ENCODE measurements at regions not wholly inside any gene's neighbourhood (a gene's known extent, or its start where the extent isn't known, plus 50 kb on each side); places are given as distances from the start of the nearest gene placed in this dataset.

- DNase-seq (ENCODE audit: extremely low read depth in 1 of 4, low spot score in 3 of 4) (no peak), FAIRE-seq (no peak), ATAC-seq (no peak)
- H3K9me3 ChIP-seq (replicated peaks; ENCODE audit: control insufficient read depth, insufficient read depth, low read depth, low read length) = 0 out of 2 replicates have a peak, but pooled peaks cover 3% of the 10 kb centered on the region
- WGBS (ENCODE audit: insufficient coverage, low coverage, missing lambda C conversion rate) = 0% methylated on average over 3 of the region's 3 CpGs
- no TSS peak for BruUV-seq (replicated peaks)
- H3K9me1 ChIP-seq (ENCODE audit: control insufficient read depth, insufficient read depth, low read length) = no peaks in the 10 kb centered on the region
- no peak overlapping the region for H3K9ac ChIP-seq (ENCODE audit: insufficient read depth in 1 of 2, low read depth in 2 of 2, low read length in 2 of 2)
- ChIA-PET CTCF (ENCODE audit: low intra/inter-chr PET ratio) (no interaction called here), POLR2A (no interaction called here)
- no peaks in the 10 kb centered on the region for H3K36me3 ChIP-seq (ENCODE audit: control insufficient read depth, insufficient read depth, low read length)
- no peaks in the 10 kb centered on the region for H3K79me2 ChIP-seq (ENCODE audit: control insufficient read depth, insufficient read depth, low read length)
- no peaks in the 10 kb centered on the region for H3K27me3 ChIP-seq (ENCODE audit: control insufficient read depth in 2 of 2, insufficient read depth in 2 of 2, low read length in 2 of 2)
- H4K20me1 ChIP-seq (replicated peaks; ENCODE audit: control insufficient read depth, insufficient read depth, low read length) = no peaks in the 10 kb centered on the region
- no peak overlapping the region for H3K4me3 ChIP-seq
- in situ Hi-C loops (cut with MboI) = no loop called here
- TF ChIP-seq TSC22D4 (tag; IDR thresholded peaks at IDR 0.05) (no peak), PHF20 (IDR thresholded peaks at IDR 0.05; ENCODE audit: partially characterized antibody) (no peak), DLX4 (CRISPR knock-in tag; IDR thresholded peaks at IDR 0.05) (no peak), ZNF668 (CRISPR knock-in tag; IDR thresholded peaks at IDR 0.05) (no peak), SMARCC2 (IDR thresholded peaks at IDR 0.05; ENCODE audit: low read depth) (no peak), ZNF699 (CRISPR knock-in tag; IDR thresholded peaks at IDR 0.05; ENCODE audit: insufficient replicate concordance) (no peak), TAF7 (tag; IDR thresholded peaks at IDR 0.05) (no peak), SAP30 (IDR thresholded peaks at IDR 0.05; ENCODE audit: borderline replicate concordance, insufficient read depth, low read depth, low read length, poor library complexity, severe bottlenecking) (no peak), ZNF175 (CRISPR knock-in tag; IDR thresholded peaks at IDR 0.05; ENCODE audit: low read depth) (no peak), HDGF (IDR thresholded peaks at IDR 0.05) (no peak)
- TF ChIP-seq, protein P1, sequence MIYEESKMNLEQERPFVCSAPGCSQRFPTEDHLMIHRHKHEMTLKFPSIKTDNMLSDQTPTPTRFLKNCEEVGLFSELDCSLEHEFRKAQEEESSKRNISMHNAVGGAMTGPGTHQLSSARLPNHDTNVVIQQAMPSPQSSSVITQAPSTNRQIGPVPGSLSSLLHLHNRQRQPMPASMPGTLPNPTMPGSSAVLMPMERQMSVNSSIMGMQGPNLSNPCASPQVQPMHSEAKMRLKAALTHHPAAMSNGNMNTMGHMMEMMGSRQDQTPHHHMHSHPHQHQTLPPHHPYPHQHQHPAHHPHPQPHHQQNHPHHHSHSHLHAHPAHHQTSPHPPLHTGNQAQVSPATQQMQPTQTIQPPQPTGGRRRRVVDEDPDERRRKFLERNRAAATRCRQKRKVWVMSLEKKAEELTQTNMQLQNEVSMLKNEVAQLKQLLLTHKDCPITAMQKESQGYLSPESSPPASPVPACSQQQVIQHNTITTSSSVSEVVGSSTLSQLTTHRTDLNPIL (CRISPR knock-in tag; IDR thresholded peaks at IDR 0.05) = no peak
- TF ChIP-seq, protein P2, sequence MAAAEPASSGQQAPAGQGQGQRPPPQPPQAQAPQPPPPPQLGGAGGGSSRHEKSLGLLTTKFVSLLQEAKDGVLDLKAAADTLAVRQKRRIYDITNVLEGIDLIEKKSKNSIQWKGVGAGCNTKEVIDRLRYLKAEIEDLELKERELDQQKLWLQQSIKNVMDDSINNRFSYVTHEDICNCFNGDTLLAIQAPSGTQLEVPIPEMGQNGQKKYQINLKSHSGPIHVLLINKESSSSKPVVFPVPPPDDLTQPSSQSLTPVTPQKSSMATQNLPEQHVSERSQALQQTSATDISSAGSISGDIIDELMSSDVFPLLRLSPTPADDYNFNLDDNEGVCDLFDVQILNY (CRISPR knock-in tag; IDR thresholded peaks at IDR 0.05) = no peak
- H2AFZ ChIP-seq (ENCODE audit: low read depth, low read length) = no peak overlapping the region
- no peaks in the 10 kb centered on the region for H3K4me1 ChIP-seq (replicated peaks in 1 of 2; ENCODE audit: control insufficient read depth in 2 of 2, insufficient read depth in 2 of 2, low read length in 2 of 2)
- intact Hi-C loops (cut with micrococcal nuclease) = no loop called here
- no peak overlapping the region for H3K4me2 ChIP-seq (ENCODE audit: insufficient read depth, low read length)
- H3K27ac ChIP-seq (ENCODE audit: extremely low read depth, low read depth, low read length) = no peak overlapping the region
Measured at GRCh38 chr21:17989780-17990179, 170.6 kb upstream of the C21orf91 start.
